IMR-90 (cell line): ENCODE measurements at regions not wholly inside any gene's neighbourhood (a gene's known extent, or its start where the extent isn't known, plus 50 kb on each side); places are given as distances from the start of the nearest gene placed in this dataset.

Source experiments
- ATAC-seq: fragments of 200-7000 bp; cut with Tn5 transposase; 2 replicates; pipeline ENCODE4 v1.9.1; 2020; ENCODE audit warnings: low read depth, mild to moderate bottlenecking, moderate library complexity
- BruUV-seq: library from RNA; stranded (reverse); fragments of 400-500 nt; replicated peaks from 2 replicates; lab custom pipeline; 2021; lab: Mats Ljungman, UMichigan
- CTCF ChIA-PET: fragments of 300-600 bp; formaldehyde crosslinking; extraction: SDS; loops from one replicate; lab custom pipeline; 2021; ENCODE audit warnings: antibody characterized with exemption; lab: Yijun Ruan, JAX
- POLR2A ChIA-PET: fragments of 300-600 bp; sonication (Branson Sonifier 250); formaldehyde crosslinking; loops from one replicate; lab custom pipeline; 2022; ENCODE audit warnings: antibody characterized with exemption; ENCODE audit not compliant: unreplicated experiment; lab: Charles Lee
- DNase-seq: peaks from one replicate; pipeline ENCODE4 v3.0.0; 2013
- H2AFZ ChIP-seq: replicated peaks from 2 replicates; pipeline ENCODE3; 2013; ENCODE audit warnings: low read length, mild to moderate bottlenecking; ENCODE audit not compliant: poor library complexity
- H2AK5ac ChIP-seq: 2 replicates; pipeline ENCODE4 v1.6.1; 2013; ENCODE audit warnings: low read depth, low read length, inconsistent platforms
- H2AK9ac ChIP-seq: replicated peaks from 2 replicates; pipeline ENCODE3; 2013; ENCODE audit warnings: mild to moderate bottlenecking, low read depth, low read length, moderate library complexity; ENCODE audit not compliant: poor library complexity
- H2BK120ac ChIP-seq: 2 replicates; pipeline ENCODE4 v1.6.1; 2013; ENCODE audit warnings: low read depth, low read length, inconsistent platforms
- H2BK15ac ChIP-seq: 3 replicates; pipeline ENCODE4 v1.6.1; 2013; ENCODE audit warnings: low read depth, low read length, inconsistent platforms
- H2BK20ac ChIP-seq: 2 replicates; pipeline ENCODE4 v1.6.1; 2013; ENCODE audit warnings: low read depth, mild to moderate bottlenecking, inconsistent platforms, low read length, moderate library complexity
- H2BK5ac ChIP-seq: 2 replicates; pipeline ENCODE4 v1.6.1; 2013; ENCODE audit warnings: mild to moderate bottlenecking, low read depth, low read length, inconsistent platforms; ENCODE audit not compliant: poor library complexity, severe bottlenecking
- H3K14ac ChIP-seq: replicated peaks from 2 replicates; pipeline ENCODE4 v1.6.1; 2013; ENCODE audit warnings: low read depth, low read length, inconsistent platforms
- H3K18ac ChIP-seq: 2 replicates; pipeline ENCODE4 v1.6.1; 2013; ENCODE audit warnings: low read depth, low read length, control low read depth
- H3K23ac ChIP-seq: 2 replicates; pipeline ENCODE4 v1.6.1; 2013; ENCODE audit warnings: low read depth, low read length, inconsistent platforms
- H3K27ac ChIP-seq: 2 replicates; pipeline ENCODE4 v1.5.1; 2013; ENCODE audit warnings: mild to moderate bottlenecking, control low read depth, low read length; ENCODE audit not compliant: insufficient read depth
- H3K27me3 ChIP-seq: 2 replicates; pipeline ENCODE4 v1.6.1; 2013; ENCODE audit warnings: low read length; ENCODE audit not compliant: control insufficient read depth, insufficient read depth
- H3K36me3 ChIP-seq: 2 replicates; pipeline ENCODE4 v1.6.1; 2013; ENCODE audit warnings: low read length, mixed read lengths; ENCODE audit not compliant: control insufficient read depth, insufficient read depth
- H3K4ac ChIP-seq: 2 replicates; pipeline ENCODE4 v1.6.1; 2013; ENCODE audit warnings: low read depth, low read length, inconsistent platforms
- H3K4me1 ChIP-seq: 2 replicates; pipeline ENCODE4 v1.6.1; 2013; ENCODE audit warnings: low read length, mixed read lengths; ENCODE audit not compliant: control insufficient read depth, insufficient read depth
- H3K4me2 ChIP-seq: 2 replicates; pipeline ENCODE4 v1.6.1; 2013; ENCODE audit warnings: low read depth, mild to moderate bottlenecking, control low read depth, low read length, moderate library complexity
- H3K4me3 ChIP-seq: 2 replicates; pipeline ENCODE4 v1.5.1; 2013; ENCODE audit warnings: low read depth, mild to moderate bottlenecking, control low read depth, low read length, moderate library complexity; ENCODE audit not compliant: insufficient read depth
- H3K56ac ChIP-seq: 2 replicates; pipeline ENCODE4 v1.6.1; 2013; ENCODE audit warnings: low read length, inconsistent platforms; ENCODE audit not compliant: insufficient read depth; ENCODE audit errors: extremely low read depth
- H3K79me1 ChIP-seq, 2 experiments: 2 replicates each; pipeline ENCODE4 v1.6.1; 2013; ENCODE audit warnings: low read length in 2 of 2, inconsistent platforms in 1 of 2, low read depth in 1 of 2
- H3K9ac ChIP-seq: 2 replicates; pipeline ENCODE4 v1.6.1; 2013; ENCODE audit warnings: low read depth, low read length, control low read depth
- H3K9me1 ChIP-seq: 2 replicates; pipeline ENCODE4 v1.6.1; 2013; ENCODE audit warnings: low read length, inconsistent platforms; ENCODE audit not compliant: insufficient read depth
- H3K9me3 ChIP-seq: 2 replicates; pipeline ENCODE4 v1.6.1; 2013; ENCODE audit warnings: low read length; ENCODE audit not compliant: control insufficient read depth, insufficient read depth
- H4K20me1 ChIP-seq: 2 replicates; pipeline ENCODE4 v1.6.1; 2013; ENCODE audit warnings: low read length, inconsistent platforms; ENCODE audit not compliant: insufficient read depth
- H4K5ac ChIP-seq: 2 replicates; pipeline ENCODE4 v1.6.1; 2013; ENCODE audit warnings: mild to moderate bottlenecking, low read depth, low read length, control low read depth
- H4K8ac ChIP-seq, 2 experiments: 2 replicates each; pipeline ENCODE4 v1.6.1; 2013; ENCODE audit warnings: low read depth in 2 of 2, low read length in 2 of 2, control low read depth in 1 of 2, inconsistent platforms in 1 of 2
- H4K91ac ChIP-seq: 2 replicates; pipeline ENCODE4 v1.6.1; 2013; ENCODE audit warnings: low read depth, low read length, inconsistent platforms; ENCODE audit not compliant: insufficient read depth
- BHLHE40 ChIP-seq: fragments of 150-350 bp; IDR thresholded peaks from 2 replicates; pipeline ENCODE4 v1.6.1; 2016; ENCODE audit warnings: mild to moderate bottlenecking, low read depth, low read length
- CEBPB ChIP-seq: IDR thresholded peaks from 2 replicates; pipeline ENCODE4 v1.6.1; 2012; ENCODE audit warnings: low read depth, low read length, improper control_type of control experiment
- FOS ChIP-seq: fragments of 150-350 bp; IDR thresholded peaks from 2 replicates; pipeline ENCODE4 v1.6.1; 2016; ENCODE audit warnings: low read depth, low read length
- MAFK ChIP-seq: IDR thresholded peaks from 2 replicates; pipeline ENCODE4 v1.6.1; 2012; ENCODE audit warnings: low read depth, low read length, improper control_type of control experiment
- NFE2L2 ChIP-seq: fragments of 150-350 bp; IDR thresholded peaks from 2 replicates; pipeline ENCODE4 v1.6.1; 2016; ENCODE audit warnings: low read depth, mild to moderate bottlenecking, low read length
- POLR2A ChIP-seq: IDR thresholded peaks from 2 replicates; pipeline ENCODE4 v1.6.1; 2012; ENCODE audit warnings: mild to moderate bottlenecking, low read depth, low read length
- RAD21 ChIP-seq: IDR thresholded peaks from 2 replicates; pipeline ENCODE4 v1.6.1; 2012; ENCODE audit warnings: low read length, improper control_type of control experiment
- RFX5 ChIP-seq: IDR thresholded peaks from 2 replicates; pipeline ENCODE4 v1.8.0; 2012; ENCODE audit warnings: low read depth, mild to moderate bottlenecking, low read length, moderate library complexity
- WGBS, 2 experiments: methylation state at CpG; one replicate each; pipeline versions ENCODE4 v1.1.5 to v1.1.7; 2013; ENCODE audit warnings: missing lambda C conversion rate in 2 of 2; ENCODE audit not compliant: insufficient read length in 1 of 2; ENCODE audit errors: extremely low coverage in 2 of 2; 5-methylcytosine and 5-hydroxymethylcytosine counted together
- dilution Hi-C: fragments of 300-500 bp; cut with HindIII; formaldehyde crosslinking; loops from one replicate; pipeline ENCODE4 v1.14.3; 2018; ENCODE audit warnings: low sequenced_read_pairs; ENCODE audit not compliant: unreplicated experiment
- in situ Hi-C: fragments of 300-500 bp; cut with MboI; formaldehyde crosslinking; loops from 3 replicates; pipeline ENCODE4 v1.14.3; 2019; ENCODE audit warnings: low sequenced_read_pairs, inconsistent platforms, mixed read lengths
- intact Hi-C: fragments of 100-400 bp; cut with micrococcal nuclease; formaldehyde crosslinking; loops from 2 replicates; pipeline ENCODE4 v1.10.0; 2022
- TF ChIP-seq, protein P1 (sequence below): fragments of 150-350 bp; IDR thresholded peaks from 2 replicates; pipeline ENCODE4 v1.6.1; 2016; ENCODE audit warnings: low read depth, mild to moderate bottlenecking, low read length, moderate library complexity, borderline replicate concordance
- TF ChIP-seq, protein P2 (sequence below): fragments of 150-350 bp; IDR thresholded peaks from 2 replicates; pipeline ENCODE4 v1.6.1; 2017; ENCODE audit warnings: mild to moderate bottlenecking, antibody characterized with exemption, low read length, low read depth

DNA sequence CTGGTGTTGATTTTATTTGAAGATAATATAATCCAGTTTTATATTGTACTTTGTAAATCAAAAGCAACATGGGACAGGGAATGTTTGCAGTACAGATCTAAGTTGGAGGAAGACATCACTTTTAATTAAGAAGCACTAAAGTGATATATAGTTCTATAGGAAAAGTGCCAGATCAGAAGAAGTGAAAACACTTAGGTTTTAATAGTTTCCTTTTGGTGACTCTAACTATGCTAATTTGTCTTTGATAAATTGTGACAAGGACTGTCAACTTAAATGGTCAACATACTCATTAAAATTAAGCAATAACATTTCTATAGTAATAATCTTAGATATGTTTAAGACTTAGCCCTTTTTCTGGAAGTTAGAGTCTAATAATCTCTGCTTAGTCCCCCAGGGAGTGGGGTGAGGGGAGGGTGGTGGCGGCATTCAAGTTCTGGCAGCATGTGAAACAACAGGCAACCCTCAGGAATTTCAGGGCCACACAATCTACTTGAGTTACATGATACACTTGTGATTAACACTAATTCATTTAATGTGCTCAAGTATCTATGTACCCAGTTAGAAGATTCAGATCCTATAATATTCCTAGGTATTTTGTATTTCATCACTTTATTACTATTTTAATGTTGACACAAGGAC lies 1026.5 kb downstream of the NR2F1-AS1 start:
- H3K9me3 ChIP-seq: no peaks in the 10 kb centered on the region
- in situ Hi-C loops: no loop called here
- H2AK9ac ChIP-seq: no peak overlapping the region
- TF ChIP-seq NFE2L2 (no peak), POLR2A (no peak), MAFK (no peak), RAD21 (no peak), BHLHE40 (no peak), CEBPB (no peak), RFX5 (no peak), FOS (no peak)
- TF ChIP-seq, protein P1, sequence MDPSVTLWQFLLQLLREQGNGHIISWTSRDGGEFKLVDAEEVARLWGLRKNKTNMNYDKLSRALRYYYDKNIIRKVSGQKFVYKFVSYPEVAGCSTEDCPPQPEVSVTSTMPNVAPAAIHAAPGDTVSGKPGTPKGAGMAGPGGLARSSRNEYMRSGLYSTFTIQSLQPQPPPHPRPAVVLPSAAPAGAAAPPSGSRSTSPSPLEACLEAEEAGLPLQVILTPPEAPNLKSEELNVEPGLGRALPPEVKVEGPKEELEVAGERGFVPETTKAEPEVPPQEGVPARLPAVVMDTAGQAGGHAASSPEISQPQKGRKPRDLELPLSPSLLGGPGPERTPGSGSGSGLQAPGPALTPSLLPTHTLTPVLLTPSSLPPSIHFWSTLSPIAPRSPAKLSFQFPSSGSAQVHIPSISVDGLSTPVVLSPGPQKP: no peak
- TF ChIP-seq, protein P2, sequence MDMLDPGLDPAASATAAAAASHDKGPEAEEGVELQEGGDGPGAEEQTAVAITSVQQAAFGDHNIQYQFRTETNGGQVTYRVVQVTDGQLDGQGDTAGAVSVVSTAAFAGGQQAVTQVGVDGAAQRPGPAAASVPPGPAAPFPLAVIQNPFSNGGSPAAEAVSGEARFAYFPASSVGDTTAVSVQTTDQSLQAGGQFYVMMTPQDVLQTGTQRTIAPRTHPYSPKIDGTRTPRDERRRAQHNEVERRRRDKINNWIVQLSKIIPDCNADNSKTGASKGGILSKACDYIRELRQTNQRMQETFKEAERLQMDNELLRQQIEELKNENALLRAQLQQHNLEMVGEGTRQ: no peak
- no peak overlapping the region for H2AK5ac ChIP-seq
- no peaks in the 10 kb centered on the region for H3K9me1 ChIP-seq
- no peaks in the 10 kb centered on the region for H3K36me3 ChIP-seq
- DNase-seq: no peak
- H3K14ac ChIP-seq: no peak overlapping the region
- intact Hi-C loops: loop anchor here (5.0 to 10.0 kb wide), 3 partner anchors 242 to 1250 kb away; partner anchors contain the start of genes NR2F1 and NR2F1-AS1
- peak overlapping the region in 1 of 2 experiments; percentile 9; a peak in 1 of 4 replicates for H4K8ac ChIP-seq
- no peak overlapping the region for H3K23ac ChIP-seq
- H3K27ac ChIP-seq: no peak overlapping the region
- no TSS peak for BruUV-seq
- no peak overlapping the region for H3K9ac ChIP-seq
- no peaks in the 10 kb centered on the region for H3K79me1 ChIP-seq
- H4K91ac ChIP-seq: no peak overlapping the region; the same call in 1 of the 2 replicates
- no peak overlapping the region for H3K4me2 ChIP-seq
- dilution Hi-C loops: no loop called here
- no peak overlapping the region for H3K4me3 ChIP-seq
- peak overlapping the region; percentile 49 for H2BK5ac ChIP-seq
- H2BK15ac ChIP-seq: peak overlapping the region; percentile 65; the same call in 1 of the 3 replicates
- no peak for ATAC-seq
- H3K4me1 ChIP-seq: peaks cover 2% of the 10 kb centered on the region
- no peak overlapping the region for H2AFZ ChIP-seq
- H2BK20ac ChIP-seq: 0 out of 2 replicates have a peak overlapping the region, but pooled peaks have one; percentile 46
- H3K4ac ChIP-seq: peak overlapping the region; percentile 37; the same call in 1 of the 2 replicates
- H4K5ac ChIP-seq: no peak overlapping the region
- no peaks in the 10 kb centered on the region for H4K20me1 ChIP-seq
- no peaks in the 10 kb centered on the region for H3K27me3 ChIP-seq
- ChIA-PET POLR2A (no interaction called here), CTCF (no interaction called here)
- 0 out of 2 replicates have a peak overlapping the region, but pooled peaks have one; percentile 28 for H3K18ac ChIP-seq
- H3K56ac ChIP-seq: no peak overlapping the region
- no CpG with 5 or more reads among the region's 1 CpG for WGBS, 2 experiments
- H2BK120ac ChIP-seq: peak overlapping the region; percentile 58
